ENCODE measurements at regions not wholly inside any gene's neighbourhood (a gene's known extent, or its start where the extent isn't known, plus 50 kb on each side); places are given as distances from the start of the nearest gene placed in this dataset.

DNA sequence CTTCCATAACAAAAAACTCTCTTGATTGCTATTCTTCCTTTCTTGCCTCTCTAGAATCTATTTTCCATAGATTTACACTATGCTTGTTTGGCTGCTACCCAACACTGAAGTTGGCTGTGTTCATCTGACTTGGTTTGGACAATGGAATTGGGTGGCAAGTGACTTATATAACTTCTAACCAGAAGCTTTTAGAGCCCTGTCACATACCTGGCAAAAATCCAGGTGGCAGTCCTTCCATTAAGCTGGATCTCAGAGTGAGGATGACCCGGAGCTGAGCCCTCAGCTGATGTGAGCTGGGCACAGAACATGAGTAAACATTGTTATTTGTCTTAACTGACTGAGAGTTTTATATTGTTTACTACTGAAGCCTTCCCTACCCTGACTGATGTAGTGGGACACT is 225.7 kb downstream of the TLR4 start:
- Histone ChIP-seq H3K79me2 (ENCODE audit: insufficient read depth, low read length) (no peaks in the 10 kb centered on the region), H3K27me3 (ENCODE audit: insufficient read depth, low read length) (no peaks in the 10 kb centered on the region), H3K4ac (ENCODE audit: low read depth, low read length) (no peak overlapping the region), H3K23me2 (ENCODE audit: insufficient read length, low read depth, low read length, poor library complexity, severe bottlenecking) (no peaks in the 10 kb centered on the region), H4K5ac (ENCODE audit: insufficient read length, low read depth, low read length) (no peak overlapping the region), H2AFZ (ENCODE audit: low read length) (no peak overlapping the region), H3K27ac (ENCODE audit: insufficient read length, low read depth, low read length) (no peak overlapping the region), H3T11ph (ENCODE audit: low read length) (no peak overlapping the region), H3K79me1 (ENCODE audit: insufficient read depth, low read depth, low read length, poor library complexity, severe bottlenecking) (no peaks in the 10 kb centered on the region), H3K9me3 (ENCODE audit: control insufficient read depth, low read depth, low read length) (no peaks in the 10 kb centered on the region), H4K91ac (ENCODE audit: insufficient read length, low read depth, low read length) (no peak overlapping the region), H2BK5ac (ENCODE audit: insufficient read length, low read length) (no peak overlapping the region), H4K8ac (replicated peaks; ENCODE audit: insufficient read length, low read depth, low read length) (no peak overlapping the region), H2BK12ac (ENCODE audit: insufficient read length, low read depth, low read length) (no peak overlapping the region), H2BK120ac (ENCODE audit: low read depth, low read length, poor library complexity, severe bottlenecking) (no peak overlapping the region), H3K4me2 (ENCODE audit: insufficient read depth, insufficient read length, low read length) (no peak overlapping the region), H4K20me1 (ENCODE audit: control insufficient read depth, insufficient read depth, insufficient read length) (no peaks in the 10 kb centered on the region), H3K18ac (ENCODE audit: insufficient read length, low read depth, low read length) (no peak overlapping the region), H3K23ac (ENCODE audit: insufficient read length, low read depth, low read length) (no peak overlapping the region), H2AK5ac (ENCODE audit: insufficient read length, low read length) (no peak overlapping the region), H3K4me1 (ENCODE audit: insufficient read depth, low read length) (no peaks in the 10 kb centered on the region), H2BK15ac (ENCODE audit: low read depth, low read length) (no peak overlapping the region), H3K9ac (ENCODE audit: extremely low read depth, insufficient read length, low read length) (no peak overlapping the region), H3K14ac (ENCODE audit: insufficient read depth, low read length) (no peak overlapping the region), H2BK20ac (ENCODE audit: low read depth, low read length, poor library complexity, severe bottlenecking) (no peak overlapping the region), H3K56ac (ENCODE audit: insufficient read length, low read depth, low read length) (no peak overlapping the region)
- Mint-ChIP-seq H3K4me1 (peaks cover 10% of the 10 kb centered on the region in 2 experiments), H3K27me3 (ENCODE audit: low read depth) (no peaks in the 10 kb centered on the region), H3K27ac (no peak overlapping the region), H3K9me3 (no peaks in the 10 kb centered on the region), H3K36me3 (ENCODE audit: insufficient read depth in 1 of 3, low read depth in 3 of 3) (no peaks in the 10 kb centered on the region), H3K4me3 (no peak overlapping the region)
- TF ChIP-seq, protein P1, sequence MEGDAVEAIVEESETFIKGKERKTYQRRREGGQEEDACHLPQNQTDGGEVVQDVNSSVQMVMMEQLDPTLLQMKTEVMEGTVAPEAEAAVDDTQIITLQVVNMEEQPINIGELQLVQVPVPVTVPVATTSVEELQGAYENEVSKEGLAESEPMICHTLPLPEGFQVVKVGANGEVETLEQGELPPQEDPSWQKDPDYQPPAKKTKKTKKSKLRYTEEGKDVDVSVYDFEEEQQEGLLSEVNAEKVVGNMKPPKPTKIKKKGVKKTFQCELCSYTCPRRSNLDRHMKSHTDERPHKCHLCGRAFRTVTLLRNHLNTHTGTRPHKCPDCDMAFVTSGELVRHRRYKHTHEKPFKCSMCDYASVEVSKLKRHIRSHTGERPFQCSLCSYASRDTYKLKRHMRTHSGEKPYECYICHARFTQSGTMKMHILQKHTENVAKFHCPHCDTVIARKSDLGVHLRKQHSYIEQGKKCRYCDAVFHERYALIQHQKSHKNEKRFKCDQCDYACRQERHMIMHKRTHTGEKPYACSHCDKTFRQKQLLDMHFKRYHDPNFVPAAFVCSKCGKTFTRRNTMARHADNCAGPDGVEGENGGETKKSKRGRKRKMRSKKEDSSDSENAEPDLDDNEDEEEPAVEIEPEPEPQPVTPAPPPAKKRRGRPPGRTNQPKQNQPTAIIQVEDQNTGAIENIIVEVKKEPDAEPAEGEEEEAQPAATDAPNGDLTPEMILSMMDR (conservative IDR thresholded peaks at IDR 0.05) = no peak
- no peak for DNase-seq
- no CpG with 5 or more reads among the region's 1 CpG for WGBS (ENCODE audit: extremely low coverage, insufficient read length, low lambda C conversion rate)

Data from H9 (cell line).